Activated CD4-positive, alpha-beta memory T cell treated with anti-CD3 and anti-CD28 coated beads, Interleukin-2, amount 10 ng/mL, durations not matched to agents 7 days and 5 days (primary cell): ENCODE measurements at regions not wholly inside any gene's neighbourhood (a gene's known extent, or its start where the extent isn't known, plus 50 kb on each side); places are given as distances from the start of the nearest gene placed in this dataset.

Experiments
- CTCF ChIA-PET: fragments of 350-600 bp; sonication (Branson Sonifier 250); formaldehyde crosslinking; loops from one replicate; lab custom pipeline; 2021; ENCODE audit warnings: antibody characterized with exemption, inconsistent platforms; lab: Charles Lee
- POLR2A ChIA-PET: fragments of 350-600 bp; sonication (Branson Sonifier 250); formaldehyde crosslinking; loops from one replicate; lab custom pipeline; 2021; ENCODE audit warnings: antibody characterized with exemption; lab: Charles Lee
- DNase-seq: peaks from one replicate; pipeline ENCODE4 v3.0.0-alpha.2; 2020
- H3K27ac Mint-ChIP-seq: one replicate; pipeline ENCODE4 v1.8.0; 2021; ENCODE audit warnings: mild to moderate bottlenecking, mixed read lengths
- H3K27me3 Mint-ChIP-seq: one replicate; pipeline ENCODE4 v1.8.0; 2021; ENCODE audit warnings: mixed read lengths
- H3K36me3 Mint-ChIP-seq: one replicate; pipeline ENCODE4 v1.8.0; 2021; ENCODE audit warnings: low read depth, mixed read lengths
- H3K4me1 Mint-ChIP-seq: one replicate; pipeline ENCODE4 v1.8.0; 2021; ENCODE audit warnings: mixed read lengths
- H3K4me3 Mint-ChIP-seq: one replicate; pipeline ENCODE4 v1.8.0; 2021; ENCODE audit warnings: mild to moderate bottlenecking, mixed read lengths
- H3K9me3 Mint-ChIP-seq: one replicate; pipeline ENCODE4 v1.8.0; 2021; ENCODE audit warnings: mixed read lengths

DNA sequence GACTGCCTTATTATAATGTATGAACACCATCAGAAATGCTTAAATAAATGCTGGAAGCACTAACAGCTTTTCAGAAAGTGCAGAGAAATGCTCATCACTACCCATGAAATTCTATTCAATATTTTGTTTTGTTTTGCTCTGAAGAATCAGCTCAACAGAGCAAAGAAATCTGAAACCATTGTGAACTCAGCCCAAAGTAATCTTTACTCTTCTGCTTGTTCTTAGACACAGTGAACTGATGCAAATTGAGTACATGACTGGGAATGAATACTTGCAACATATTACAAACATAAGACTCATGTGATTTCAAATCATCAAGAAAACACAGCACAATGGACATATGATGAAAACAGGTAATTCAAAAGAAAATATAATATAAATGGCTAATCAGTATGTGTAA is 404.6 kb upstream of the OPRM1 start:
- no peak overlapping the region for H3K27ac Mint-ChIP-seq
- no peaks in the 10 kb centered on the region for H3K27me3 Mint-ChIP-seq
- no peaks in the 10 kb centered on the region for H3K4me1 Mint-ChIP-seq
- POLR2A ChIA-PET: no interaction called here
- DNase-seq: no peak
- no peak overlapping the region for H3K4me3 Mint-ChIP-seq
- CTCF ChIA-PET: no interaction called here
- no peaks in the 10 kb centered on the region for H3K36me3 Mint-ChIP-seq
- H3K9me3 Mint-ChIP-seq: peaks cover 4% of the 10 kb centered on the region

DNA sequence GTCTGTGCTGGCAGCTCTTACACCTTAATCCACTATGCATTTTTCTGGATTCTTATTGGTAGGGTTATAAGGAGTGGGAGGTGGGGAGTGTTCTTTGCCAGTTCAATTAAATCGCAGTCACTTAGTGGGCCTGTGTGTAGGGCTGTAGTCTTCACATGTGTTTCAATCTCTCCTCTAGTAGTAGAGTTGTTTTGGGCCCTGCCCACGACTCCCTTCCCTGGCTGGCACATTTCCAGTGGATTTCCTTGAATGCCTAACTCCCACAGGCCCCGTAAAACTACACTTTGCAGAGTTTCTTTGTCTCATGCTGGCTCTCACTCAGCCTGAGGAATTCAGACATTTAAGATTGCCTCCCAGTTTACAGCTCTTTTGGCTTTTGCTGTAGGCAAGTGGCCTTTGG is 414.0 kb upstream of the OPRM1 start:
- no peak overlapping the region for H3K27ac Mint-ChIP-seq
- no peak for DNase-seq
- no peaks in the 10 kb centered on the region for H3K36me3 Mint-ChIP-seq
- no peaks in the 10 kb centered on the region for H3K27me3 Mint-ChIP-seq
- CTCF ChIA-PET: no interaction called here
- POLR2A ChIA-PET: no interaction called here
- H3K4me1 Mint-ChIP-seq: no peaks in the 10 kb centered on the region
- H3K4me3 Mint-ChIP-seq: no peak overlapping the region
- H3K9me3 Mint-ChIP-seq: peaks cover 4% of the 10 kb centered on the region

DNA sequence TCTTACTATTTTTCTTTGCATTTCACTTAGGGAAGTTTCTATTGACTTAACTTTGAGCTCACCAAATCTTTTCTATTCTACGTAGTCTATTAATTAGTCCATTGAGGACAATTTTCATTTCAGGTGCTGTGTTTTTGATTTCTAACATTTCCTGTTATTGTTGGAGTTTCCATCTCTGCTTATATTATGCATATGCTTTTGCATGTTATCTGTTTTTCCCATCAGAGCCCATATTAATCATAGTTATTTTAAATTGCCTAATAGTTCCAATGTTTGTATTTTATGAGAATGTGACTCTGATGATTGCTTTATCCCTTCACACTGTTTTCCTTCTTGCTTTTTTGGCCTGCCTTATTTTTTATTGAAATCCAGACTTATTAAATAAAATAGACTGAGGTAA is 414.5 kb upstream of the OPRM1 start:
- ChIA-PET POLR2A (no interaction called here), CTCF (no interaction called here)
- no peak for DNase-seq
- no peaks in the 10 kb centered on the region for H3K36me3 Mint-ChIP-seq
- H3K27ac Mint-ChIP-seq: no peak overlapping the region
- no peaks in the 10 kb centered on the region for H3K4me1 Mint-ChIP-seq
- no peak overlapping the region for H3K4me3 Mint-ChIP-seq
- no peaks in the 10 kb centered on the region for H3K27me3 Mint-ChIP-seq
- H3K9me3 Mint-ChIP-seq: peaks cover 4% of the 10 kb centered on the region

DNA sequence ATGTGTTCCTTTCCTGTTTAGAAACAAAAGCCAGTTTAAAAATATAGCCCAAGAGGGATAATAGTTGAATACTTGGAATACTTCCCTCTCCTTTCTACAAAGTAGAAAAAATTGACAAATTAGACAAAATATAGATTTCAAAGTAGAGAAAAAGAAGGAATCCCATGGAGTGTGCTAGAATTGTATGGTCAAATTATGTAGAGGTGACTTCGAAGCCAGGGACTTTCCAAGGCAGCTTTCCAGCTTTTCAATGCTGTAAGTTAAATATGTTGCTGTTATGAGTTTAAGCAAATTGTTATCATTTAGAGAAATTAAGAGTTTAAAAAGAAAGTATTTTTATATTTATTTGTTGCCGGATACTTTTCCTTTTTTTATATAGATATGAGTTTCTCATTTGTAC is 415.5 kb upstream of the OPRM1 start:
- Mint-ChIP-seq H3K27me3 (no peaks in the 10 kb centered on the region), H3K4me3 (no peak overlapping the region), H3K36me3 (no peaks in the 10 kb centered on the region), H3K4me1 (no peaks in the 10 kb centered on the region), H3K9me3 (peaks cover 4% of the 10 kb centered on the region), H3K27ac (no peak overlapping the region)
- CTCF ChIA-PET: no interaction called here
- DNase-seq: no peak
- POLR2A ChIA-PET: no interaction called here

DNA sequence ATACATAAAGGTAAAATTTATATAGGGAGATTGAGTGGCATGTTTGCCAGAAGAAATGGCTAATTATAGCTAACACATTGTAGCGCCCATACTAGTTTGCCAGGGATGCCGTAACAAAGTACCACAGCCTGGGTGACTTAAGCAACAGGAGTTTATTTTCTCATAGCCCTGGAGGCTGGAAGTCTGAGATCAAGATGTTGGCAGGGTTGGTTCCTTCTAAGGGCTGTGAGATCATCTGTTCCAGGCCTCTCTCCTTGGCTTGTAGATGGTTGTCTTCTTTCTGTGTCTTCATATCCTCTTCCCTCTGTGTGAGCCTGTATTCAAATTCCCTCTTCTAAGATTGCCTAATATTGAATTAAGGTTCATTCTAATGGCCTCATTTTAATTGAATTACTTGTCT is 417.5 kb upstream of the OPRM1 start:
- no peaks in the 10 kb centered on the region for H3K27me3 Mint-ChIP-seq
- ChIA-PET POLR2A (no interaction called here), CTCF (interaction anchor here (0.6 kb wide), 1 partner anchor 217 kb away, joined by 3 read pairs; no protein-coding TSS in a partner anchor)
- H3K4me1 Mint-ChIP-seq: no peaks in the 10 kb centered on the region
- no peak overlapping the region for H3K4me3 Mint-ChIP-seq
- H3K36me3 Mint-ChIP-seq: no peaks in the 10 kb centered on the region
- H3K27ac Mint-ChIP-seq: no peak overlapping the region
- no peak for DNase-seq
- peaks cover 4% of the 10 kb centered on the region for H3K9me3 Mint-ChIP-seq

DNA sequence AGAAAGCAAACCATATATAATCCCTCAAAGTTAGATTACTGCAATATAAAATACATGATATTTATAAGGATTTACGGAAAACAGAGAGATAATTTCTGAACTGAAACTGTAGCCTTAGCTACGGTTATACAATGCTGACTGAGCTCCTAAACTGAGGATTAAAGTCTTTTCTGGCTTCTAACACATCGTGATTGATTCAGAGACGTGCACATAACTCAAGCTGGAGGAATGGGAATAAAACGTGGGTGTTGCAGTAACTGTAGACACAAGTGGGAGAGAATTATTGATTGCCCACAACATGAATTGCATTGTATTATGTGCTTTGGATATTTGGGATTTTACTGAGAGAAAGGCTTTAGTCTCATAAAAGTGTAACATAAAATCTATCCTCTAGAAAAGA is 418.0 kb upstream of the OPRM1 start:
- H3K4me3 Mint-ChIP-seq: no peak overlapping the region
- POLR2A ChIA-PET: no interaction called here
- CTCF ChIA-PET: interaction anchor here (0.6 kb wide), 1 partner anchor 217 kb away, joined by 3 read pairs; no protein-coding TSS in a partner anchor

DNA sequence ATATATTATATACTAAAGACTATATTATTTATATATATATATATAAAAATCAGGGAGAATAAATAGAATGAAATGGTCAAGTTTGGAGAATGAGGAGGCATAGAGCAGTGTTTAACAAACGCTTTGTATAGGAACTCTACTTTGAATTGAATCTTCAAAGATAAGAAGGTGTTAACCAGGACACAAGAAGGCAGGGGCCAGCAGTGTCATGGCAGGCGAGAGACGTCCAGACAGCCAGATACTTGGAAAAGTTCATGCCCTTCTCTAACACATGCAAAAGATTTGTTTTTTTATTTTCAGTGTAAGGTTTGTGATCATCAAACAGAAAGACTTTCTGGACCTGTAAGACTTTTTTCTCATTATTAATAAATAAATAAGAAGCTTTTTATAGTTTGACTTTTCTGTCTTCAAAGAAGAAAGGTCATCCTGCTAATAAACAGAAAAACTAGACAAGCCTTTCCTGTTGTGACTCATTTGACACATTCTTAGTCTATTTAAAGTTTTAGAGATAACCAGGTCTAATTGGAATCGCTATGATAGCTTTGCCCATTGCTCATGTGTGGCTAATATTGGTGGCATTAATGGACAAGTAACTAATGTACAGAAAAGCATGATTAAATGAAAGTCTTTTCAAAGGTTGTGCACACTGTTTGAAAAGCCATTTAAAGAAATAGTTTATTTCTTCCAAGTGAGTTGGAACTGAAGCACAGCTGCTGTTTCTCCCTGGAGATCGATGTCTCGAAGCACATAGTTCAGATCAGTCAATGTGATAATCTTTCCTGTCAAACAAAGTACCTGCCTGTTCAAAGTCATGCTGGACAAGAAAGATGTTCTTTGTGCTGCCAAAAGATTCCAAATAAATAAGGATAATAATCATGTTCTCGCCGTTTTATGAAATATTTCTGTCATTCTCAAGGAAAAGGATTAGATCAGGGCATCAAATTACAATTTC is 420.4 kb upstream of the OPRM1 start:
- Mint-ChIP-seq H3K4me3 (no peak overlapping the region), H3K36me3 (no peaks in the 10 kb centered on the region), H3K9me3 (no peaks in the 10 kb centered on the region), H3K27me3 (no peaks in the 10 kb centered on the region), H3K27ac (no peak overlapping the region), H3K4me1 (no peaks in the 10 kb centered on the region)
- ChIA-PET POLR2A (no interaction called here), CTCF (no interaction called here)
- no peak for DNase-seq

More for the DNA sequence above, 418.0 kb upstream of the OPRM1 start:
- Mint-ChIP-seq H3K9me3 (peaks cover 4% of the 10 kb centered on the region), H3K4me1 (no peaks in the 10 kb centered on the region), H3K27me3 (no peaks in the 10 kb centered on the region), H3K27ac (no peak overlapping the region), H3K36me3 (no peaks in the 10 kb centered on the region)
- no peak for DNase-seq

DNA sequence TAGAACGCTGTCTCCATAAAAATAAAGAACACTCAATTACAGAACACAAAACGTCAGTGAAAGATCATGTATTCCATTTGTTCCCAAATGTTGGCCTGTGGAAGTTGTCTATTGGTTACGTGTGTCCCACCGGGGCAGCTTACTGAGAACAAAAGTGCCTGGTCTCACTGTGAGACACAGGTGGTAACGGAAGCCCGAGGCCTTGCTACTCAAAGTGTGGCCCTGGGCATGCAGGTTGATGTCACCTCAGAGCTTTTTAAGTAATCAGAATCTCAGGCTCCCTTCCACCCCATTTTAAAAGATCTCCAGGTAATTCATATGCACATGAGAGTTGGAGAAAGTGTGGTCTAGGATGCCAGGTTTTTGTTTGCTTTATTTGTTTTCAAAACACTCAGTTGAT is 422.5 kb upstream of the OPRM1 start:
- Mint-ChIP-seq H3K4me3 (no peak overlapping the region), H3K9me3 (no peaks in the 10 kb centered on the region), H3K27me3 (no peaks in the 10 kb centered on the region), H3K27ac (no peak overlapping the region), H3K4me1 (no peaks in the 10 kb centered on the region), H3K36me3 (no peaks in the 10 kb centered on the region)
- ChIA-PET CTCF (no interaction called here), POLR2A (no interaction called here)
- no peak for DNase-seq

DNA sequence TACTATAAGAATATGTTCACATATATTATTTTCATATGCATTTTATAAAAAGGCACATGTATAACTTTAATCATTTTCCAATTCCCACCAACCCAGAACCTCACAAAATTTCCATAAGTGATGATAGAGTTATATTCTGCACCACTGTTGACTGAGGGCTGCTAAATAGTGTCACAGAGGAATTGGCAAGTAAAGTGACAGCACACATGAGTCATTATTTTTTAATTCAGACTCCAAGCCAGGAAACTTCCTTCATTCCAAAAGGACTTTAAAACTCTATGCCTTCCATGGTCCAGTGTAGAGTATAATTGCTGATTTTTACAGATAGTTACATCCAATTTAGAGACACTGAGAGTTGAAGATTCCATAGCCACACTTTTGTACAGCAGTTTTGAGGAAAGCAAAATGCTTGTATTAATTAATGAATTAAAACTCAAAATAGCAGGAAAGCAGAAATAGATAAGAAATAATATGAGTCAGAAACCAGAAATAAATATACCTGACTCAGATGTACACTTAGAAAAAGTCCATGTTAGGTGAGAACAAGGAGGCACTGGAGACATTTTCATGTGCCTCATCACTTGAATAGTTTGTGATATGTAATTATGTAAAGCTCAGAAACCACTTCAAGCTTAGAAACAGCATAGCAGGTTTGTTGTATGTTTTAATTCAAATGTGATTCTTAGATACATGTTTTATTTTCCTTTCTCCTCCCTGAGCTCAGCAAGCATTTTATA is 425.2 kb upstream of the OPRM1 start:
- DNase-seq: no peak
- no peak overlapping the region for H3K27ac Mint-ChIP-seq
- no peak overlapping the region for H3K4me3 Mint-ChIP-seq
- POLR2A ChIA-PET: no interaction called here
- CTCF ChIA-PET: no interaction called here
- H3K27me3 Mint-ChIP-seq: no peaks in the 10 kb centered on the region
- H3K9me3 Mint-ChIP-seq: no peaks in the 10 kb centered on the region
- no peaks in the 10 kb centered on the region for H3K4me1 Mint-ChIP-seq
- no peaks in the 10 kb centered on the region for H3K36me3 Mint-ChIP-seq

DNA sequence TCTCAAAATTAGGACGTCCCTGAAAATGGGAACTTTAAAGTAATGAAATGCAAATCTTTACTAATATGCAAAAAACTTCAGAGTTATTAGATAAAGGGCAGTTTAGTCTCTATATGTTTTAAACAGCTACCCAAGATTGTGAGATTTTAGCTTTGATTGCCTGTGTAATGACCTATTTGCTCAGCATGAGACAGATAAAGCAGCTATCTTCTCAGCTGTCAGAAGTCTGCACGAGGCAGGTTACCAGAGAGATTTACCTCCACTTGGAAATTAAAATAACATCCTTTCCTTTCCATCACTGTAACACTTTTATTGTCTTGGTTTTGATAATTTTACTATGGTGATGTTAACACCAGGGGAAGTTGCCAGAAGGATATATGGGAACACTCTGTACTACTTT is 436.6 kb upstream of the OPRM1 start:
- Mint-ChIP-seq H3K27me3 (no peaks in the 10 kb centered on the region), H3K4me3 (no peak overlapping the region), H3K4me1 (no peaks in the 10 kb centered on the region), H3K27ac (no peak overlapping the region), H3K9me3 (peaks cover 5% of the 10 kb centered on the region), H3K36me3 (no peaks in the 10 kb centered on the region)
- ChIA-PET POLR2A (no interaction called here), CTCF (no interaction called here)
- DNase-seq: no peak

DNA sequence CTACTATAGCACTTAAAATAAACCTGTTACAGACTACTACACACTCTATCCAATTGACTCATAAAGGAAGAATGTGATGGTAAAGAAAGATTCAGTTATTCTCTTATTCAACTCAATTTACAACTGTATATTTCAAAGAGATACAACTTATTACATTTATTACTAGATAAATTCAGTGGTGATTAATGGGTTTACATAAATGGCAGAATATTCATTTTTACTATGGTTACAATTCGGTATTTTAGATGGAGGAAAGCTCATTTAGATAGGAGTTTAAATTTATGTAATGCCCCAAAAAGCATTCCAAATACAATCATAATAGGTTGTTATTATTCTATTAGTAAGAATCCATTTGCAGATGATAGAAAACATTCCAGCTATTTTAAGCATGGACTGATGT is 439.1 kb upstream of the OPRM1 start:
- POLR2A ChIA-PET: no interaction called here
- CTCF ChIA-PET: no interaction called here
- Mint-ChIP-seq H3K9me3 (peaks cover 2% of the 10 kb centered on the region), H3K27ac (no peak overlapping the region), H3K4me3 (no peak overlapping the region), H3K27me3 (no peaks in the 10 kb centered on the region), H3K36me3 (no peaks in the 10 kb centered on the region), H3K4me1 (no peaks in the 10 kb centered on the region)
- no peak for DNase-seq

DNA sequence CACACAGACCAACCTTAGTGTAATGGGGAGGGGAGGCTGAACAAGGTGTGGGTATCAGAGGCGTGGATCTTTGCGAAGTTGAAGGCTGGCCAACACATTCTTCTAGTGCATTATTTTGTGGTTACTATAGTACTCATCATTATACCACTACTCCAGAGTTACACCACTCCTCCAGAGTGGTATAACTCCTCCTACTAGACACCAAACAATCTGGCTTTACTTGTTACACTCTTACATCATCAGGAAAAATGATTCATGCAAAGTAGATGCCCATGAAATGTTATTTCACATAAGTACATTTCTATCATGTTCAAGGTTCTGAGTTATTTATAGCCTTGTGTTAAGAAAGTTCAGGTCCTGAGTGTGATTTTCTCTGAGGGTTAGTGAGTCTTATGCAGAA is 443.1 kb upstream of the OPRM1 start:
- Mint-ChIP-seq H3K36me3 (no peaks in the 10 kb centered on the region), H3K4me1 (peaks cover 3% of the 10 kb centered on the region), H3K4me3 (no peak overlapping the region), H3K27ac (no peak overlapping the region), H3K9me3 (no peaks in the 10 kb centered on the region), H3K27me3 (no peaks in the 10 kb centered on the region)
- ChIA-PET POLR2A (no interaction called here), CTCF (no interaction called here)
- no peak for DNase-seq

DNA sequence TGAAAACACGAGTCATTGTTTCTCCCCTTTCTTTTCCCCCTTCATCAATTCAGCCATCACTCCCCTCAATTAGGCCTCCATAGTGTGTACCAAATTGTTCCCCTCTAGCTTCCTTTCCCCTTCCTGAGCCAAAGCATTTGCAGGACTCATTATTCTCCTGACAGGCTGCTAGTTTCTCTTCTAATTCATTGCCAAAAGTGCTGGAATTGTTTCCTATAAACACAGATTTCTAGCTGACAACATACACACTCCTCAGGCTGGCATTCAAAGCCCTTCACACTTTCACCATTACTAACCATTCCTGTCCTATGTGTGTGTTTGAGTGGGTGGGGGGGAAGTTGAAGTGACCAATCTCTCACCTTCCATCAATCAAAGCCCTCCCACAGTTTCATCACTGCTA is 444.2 kb upstream of the OPRM1 start:
- Mint-ChIP-seq H3K4me1 (peaks cover 3% of the 10 kb centered on the region), H3K9me3 (no peaks in the 10 kb centered on the region)

More for the DNA sequence above, 444.2 kb upstream of the OPRM1 start:
- H3K27ac Mint-ChIP-seq: no peak overlapping the region
- ChIA-PET POLR2A (no interaction called here), CTCF (no interaction called here)
- no peaks in the 10 kb centered on the region for H3K36me3 Mint-ChIP-seq
- no peak for DNase-seq
- H3K4me3 Mint-ChIP-seq: no peak overlapping the region
- no peaks in the 10 kb centered on the region for H3K27me3 Mint-ChIP-seq
